ENCODE measurements at regions not wholly inside any gene's neighbourhood (a gene's known extent, or its start where the extent isn't known, plus 50 kb on each side); places are given as distances from the start of the nearest gene placed in this dataset.

DNA sequence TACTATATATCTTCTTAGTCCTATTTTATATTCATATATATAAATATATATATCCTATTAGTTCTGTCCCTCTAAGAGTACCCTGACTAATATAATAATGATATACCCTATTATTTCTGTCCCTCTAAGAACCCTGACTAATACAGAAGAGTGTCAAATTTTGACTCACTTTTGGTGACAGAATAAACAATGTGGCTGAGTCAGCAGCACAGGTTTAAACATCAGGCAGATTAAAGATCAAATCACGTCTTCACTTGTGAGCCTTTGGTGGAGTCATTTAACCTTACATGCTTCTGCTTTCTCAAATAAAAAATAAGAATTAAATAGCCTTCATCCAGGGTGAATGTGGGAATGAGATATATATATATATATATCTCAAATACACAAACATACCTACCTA, 615.9 kb upstream of the GCFC2 start:
- TF ChIP-seq, protein P1, sequence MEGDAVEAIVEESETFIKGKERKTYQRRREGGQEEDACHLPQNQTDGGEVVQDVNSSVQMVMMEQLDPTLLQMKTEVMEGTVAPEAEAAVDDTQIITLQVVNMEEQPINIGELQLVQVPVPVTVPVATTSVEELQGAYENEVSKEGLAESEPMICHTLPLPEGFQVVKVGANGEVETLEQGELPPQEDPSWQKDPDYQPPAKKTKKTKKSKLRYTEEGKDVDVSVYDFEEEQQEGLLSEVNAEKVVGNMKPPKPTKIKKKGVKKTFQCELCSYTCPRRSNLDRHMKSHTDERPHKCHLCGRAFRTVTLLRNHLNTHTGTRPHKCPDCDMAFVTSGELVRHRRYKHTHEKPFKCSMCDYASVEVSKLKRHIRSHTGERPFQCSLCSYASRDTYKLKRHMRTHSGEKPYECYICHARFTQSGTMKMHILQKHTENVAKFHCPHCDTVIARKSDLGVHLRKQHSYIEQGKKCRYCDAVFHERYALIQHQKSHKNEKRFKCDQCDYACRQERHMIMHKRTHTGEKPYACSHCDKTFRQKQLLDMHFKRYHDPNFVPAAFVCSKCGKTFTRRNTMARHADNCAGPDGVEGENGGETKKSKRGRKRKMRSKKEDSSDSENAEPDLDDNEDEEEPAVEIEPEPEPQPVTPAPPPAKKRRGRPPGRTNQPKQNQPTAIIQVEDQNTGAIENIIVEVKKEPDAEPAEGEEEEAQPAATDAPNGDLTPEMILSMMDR (conservative IDR thresholded peaks at IDR 0.05; ENCODE audit: low read length) = no peak
- TF ChIP-seq EZH2phosphoT487 (IDR thresholded peaks at IDR 0.05; ENCODE audit: borderline replicate concordance) = no peak
- H2AFZ ChIP-seq (ENCODE audit: low read length) = no peak overlapping the region
- H3K9ac ChIP-seq (ENCODE audit: low read depth, low read length, poor library complexity, severe bottlenecking) = no peak overlapping the region
- H3K4me2 ChIP-seq (ENCODE audit: low read depth, low read length, poor library complexity, severe bottlenecking) = no peak overlapping the region
- no peaks in the 10 kb centered on the region for H3K9me3 ChIP-seq (ENCODE audit: insufficient read depth, low read depth, low read length)
- H3F3A ChIP-seq (ENCODE audit: low read depth) = no peaks in the 10 kb centered on the region
- no peaks in the 10 kb centered on the region for H3K4me1 ChIP-seq (ENCODE audit: insufficient read depth, low read length, poor library complexity, severe bottlenecking)
- no peaks in the 10 kb centered on the region for H4K20me1 ChIP-seq (ENCODE audit: insufficient read depth, low read length, poor library complexity, severe bottlenecking)
- H3K79me2 ChIP-seq (ENCODE audit: insufficient read depth, low read length) = no peaks in the 10 kb centered on the region
- H3K27me3 ChIP-seq (ENCODE audit: insufficient read depth, low read length, poor library complexity, severe bottlenecking) = no peaks in the 10 kb centered on the region
- H3K36me3 ChIP-seq (ENCODE audit: insufficient read depth, low read length) = no peaks in the 10 kb centered on the region
- H3K4me3 ChIP-seq (ENCODE audit: low read length, poor library complexity, severe bottlenecking) = no peak overlapping the region
- H3K9me2 ChIP-seq (replicated peaks; ENCODE audit: low read depth, low read length) = no peaks in the 10 kb centered on the region

DNA sequence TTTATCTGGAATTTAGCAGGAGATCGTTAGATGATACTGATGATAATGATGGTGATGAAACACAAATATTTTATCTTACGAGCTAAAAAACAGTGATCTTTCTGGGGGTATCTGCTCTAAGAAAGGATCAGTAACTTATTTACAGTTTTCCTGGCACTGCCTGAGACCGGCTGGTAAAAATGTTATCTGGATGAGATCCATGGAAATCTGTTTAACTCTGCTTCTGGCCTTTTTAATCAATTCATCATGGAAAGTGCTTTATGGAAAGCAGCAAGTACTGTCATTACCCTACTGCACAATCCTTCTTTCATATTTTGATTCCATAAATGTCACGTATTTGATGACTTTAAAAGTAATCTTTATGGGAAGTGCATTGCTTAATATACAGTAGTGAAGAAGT, 612.7 kb upstream of the GCFC2 start:
- Histone ChIP-seq H3K4me2 (ENCODE audit: low read depth, low read length, poor library complexity, severe bottlenecking) (no peak overlapping the region), H3F3A (ENCODE audit: low read depth) (no peaks in the 10 kb centered on the region), H2AFZ (ENCODE audit: low read length) (no peak overlapping the region), H3K9me3 (ENCODE audit: insufficient read depth, low read depth, low read length) (no peaks in the 10 kb centered on the region), H3K9me2 (replicated peaks; ENCODE audit: low read depth, low read length) (no peaks in the 10 kb centered on the region), H4K20me1 (ENCODE audit: insufficient read depth, low read length, poor library complexity, severe bottlenecking) (no peaks in the 10 kb centered on the region), H3K9ac (ENCODE audit: low read depth, low read length, poor library complexity, severe bottlenecking) (no peak overlapping the region), H3K27me3 (ENCODE audit: insufficient read depth, low read length, poor library complexity, severe bottlenecking) (no peaks in the 10 kb centered on the region), H3K36me3 (ENCODE audit: insufficient read depth, low read length) (no peaks in the 10 kb centered on the region), H3K4me3 (ENCODE audit: low read length, poor library complexity, severe bottlenecking) (no peak overlapping the region), H3K79me2 (ENCODE audit: insufficient read depth, low read length) (no peaks in the 10 kb centered on the region), H3K4me1 (ENCODE audit: insufficient read depth, low read length, poor library complexity, severe bottlenecking) (no peaks in the 10 kb centered on the region)
- no peak for TF ChIP-seq EZH2phosphoT487 (IDR thresholded peaks at IDR 0.05; ENCODE audit: borderline replicate concordance)
- TF ChIP-seq, protein P1 (conservative IDR thresholded peaks at IDR 0.05; ENCODE audit: low read length) = no peak

GRCh38 chr2:76320716-76321115, 610.0 kb upstream of the GCFC2 start:
- Histone ChIP-seq H3K4me2 (ENCODE audit: low read depth, low read length, poor library complexity, severe bottlenecking) (no peak overlapping the region), H3K27me3 (ENCODE audit: insufficient read depth, low read length, poor library complexity, severe bottlenecking) (no peaks in the 10 kb centered on the region), H3K36me3 (ENCODE audit: insufficient read depth, low read length) (no peaks in the 10 kb centered on the region), H2AFZ (ENCODE audit: low read length) (no peak overlapping the region), H3F3A (ENCODE audit: low read depth) (no peaks in the 10 kb centered on the region), H3K9me3 (ENCODE audit: insufficient read depth, low read depth, low read length) (no peaks in the 10 kb centered on the region), H4K20me1 (ENCODE audit: insufficient read depth, low read length, poor library complexity, severe bottlenecking) (no peaks in the 10 kb centered on the region), H3K4me1 (ENCODE audit: insufficient read depth, low read length, poor library complexity, severe bottlenecking) (no peaks in the 10 kb centered on the region), H3K4me3 (ENCODE audit: low read length, poor library complexity, severe bottlenecking) (no peak overlapping the region), H3K79me2 (ENCODE audit: insufficient read depth, low read length) (no peaks in the 10 kb centered on the region), H3K9me2 (replicated peaks; ENCODE audit: low read depth, low read length) (no peaks in the 10 kb centered on the region), H3K9ac (ENCODE audit: low read depth, low read length, poor library complexity, severe bottlenecking) (no peak overlapping the region)
- TF ChIP-seq EZH2phosphoT487 (IDR thresholded peaks at IDR 0.05; ENCODE audit: borderline replicate concordance) = no peak
- TF ChIP-seq, protein P1 (conservative IDR thresholded peaks at IDR 0.05; ENCODE audit: low read length) = no peak
